Colonic mucosa (tissue), 4 donors: ENCODE measurements at regions not wholly inside any gene's neighbourhood (a gene's known extent, or its start where the extent isn't known, plus 50 kb on each side); places are given as distances from the start of the nearest gene placed in this dataset.

Experiments
- DNase-seq: peaks from one replicate; pipeline ENCODE4 v3.0.0-alpha.2; 2020
- H3K27ac ChIP-seq: fragments of 200-600 bp; one replicate; pipeline ENCODE4 v1.8.0; 2021
- H3K27me3 ChIP-seq: fragments of 200-600 bp; one replicate; pipeline ENCODE4 v1.8.0; 2021
- H3K36me3 ChIP-seq: fragments of 200-600 bp; one replicate; pipeline ENCODE4 v1.8.0; 2021
- H3K4me1 ChIP-seq: fragments of 200-600 bp; one replicate; pipeline ENCODE4 v1.8.0; 2021; ENCODE audit warnings: mild to moderate bottlenecking
- H3K4me3 ChIP-seq: fragments of 200-600 bp; one replicate; pipeline ENCODE4 v1.8.0; 2021
- H3K9ac ChIP-seq, 2 donors: one replicate each; pipeline ENCODE4 v1.7.0; 2013; ENCODE audit warnings: control low read depth in 2 of 2, low read depth in 2 of 2, low read length in 2 of 2
- H3K9me3 ChIP-seq: fragments of 200-600 bp; one replicate; pipeline ENCODE4 v1.8.0; 2021
- intact Hi-C: fragments of 100-400 bp; cut with DNase I; formaldehyde crosslinking; loops from one replicate; pipeline ENCODE4 v1.14.1; 2022
- TF ChIP-seq, protein P1 (sequence below): fragments of 200-600 bp; IDR thresholded peaks from one replicate; pipeline ENCODE4 v1.8.0; 2022; ENCODE audit warnings: antibody characterized with exemption, mild to moderate bottlenecking
- donor health status: healthy.
- donor health status: DM: no; HTN: no; CAD: no.
- donor health status: DM: no; HTN: no; CAD: no.

- H3K4me3 ChIP-seq = no peak overlapping the region
- DNase-seq = no peak
- no peaks in the 10 kb centered on the region for H3K4me1 ChIP-seq
- H3K27ac ChIP-seq = no peak overlapping the region
- no peaks in the 10 kb centered on the region for H3K9me3 ChIP-seq
- no peak overlapping the region for H3K9ac ChIP-seq
- no peaks in the 10 kb centered on the region for H3K36me3 ChIP-seq
- H3K27me3 ChIP-seq = no peaks in the 10 kb centered on the region
- intact Hi-C loops = no loop called here
- TF ChIP-seq, protein P1, sequence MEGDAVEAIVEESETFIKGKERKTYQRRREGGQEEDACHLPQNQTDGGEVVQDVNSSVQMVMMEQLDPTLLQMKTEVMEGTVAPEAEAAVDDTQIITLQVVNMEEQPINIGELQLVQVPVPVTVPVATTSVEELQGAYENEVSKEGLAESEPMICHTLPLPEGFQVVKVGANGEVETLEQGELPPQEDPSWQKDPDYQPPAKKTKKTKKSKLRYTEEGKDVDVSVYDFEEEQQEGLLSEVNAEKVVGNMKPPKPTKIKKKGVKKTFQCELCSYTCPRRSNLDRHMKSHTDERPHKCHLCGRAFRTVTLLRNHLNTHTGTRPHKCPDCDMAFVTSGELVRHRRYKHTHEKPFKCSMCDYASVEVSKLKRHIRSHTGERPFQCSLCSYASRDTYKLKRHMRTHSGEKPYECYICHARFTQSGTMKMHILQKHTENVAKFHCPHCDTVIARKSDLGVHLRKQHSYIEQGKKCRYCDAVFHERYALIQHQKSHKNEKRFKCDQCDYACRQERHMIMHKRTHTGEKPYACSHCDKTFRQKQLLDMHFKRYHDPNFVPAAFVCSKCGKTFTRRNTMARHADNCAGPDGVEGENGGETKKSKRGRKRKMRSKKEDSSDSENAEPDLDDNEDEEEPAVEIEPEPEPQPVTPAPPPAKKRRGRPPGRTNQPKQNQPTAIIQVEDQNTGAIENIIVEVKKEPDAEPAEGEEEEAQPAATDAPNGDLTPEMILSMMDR = no peak
Measured at GRCh38 chr18:37636831-37637477, 71.4 kb upstream of the CELF4 start.

GRCh38 chr18:37634516-37634915 is 68.9 kb upstream of the CELF4 start:
- Histone ChIP-seq H3K4me1 (no peaks in the 10 kb centered on the region), H3K9me3 (no peaks in the 10 kb centered on the region), H3K9ac (no peak overlapping the region), H3K36me3 (no peaks in the 10 kb centered on the region), H3K27me3 (no peaks in the 10 kb centered on the region), H3K27ac (no peak overlapping the region), H3K4me3 (no peak overlapping the region)
- no peak for DNase-seq
- intact Hi-C loops = no loop called here
- TF ChIP-seq, protein P1 = no peak

GRCh38 chr18:37631422-37631821 is 65.8 kb upstream of the CELF4 start:
- Histone ChIP-seq H3K27me3 (no peaks in the 10 kb centered on the region), H3K9ac (no peak overlapping the region), H3K36me3 (no peaks in the 10 kb centered on the region), H3K27ac (no peak overlapping the region), H3K9me3 (no peaks in the 10 kb centered on the region), H3K4me1 (no peaks in the 10 kb centered on the region), H3K4me3 (no peak overlapping the region)
- no peak for DNase-seq
- TF ChIP-seq, protein P1 = no peak
- intact Hi-C loops = no loop called here

GRCh38 chr18:37630334-37630733 is 64.7 kb upstream of the CELF4 start:
- intact Hi-C loops = no loop called here
- DNase-seq = no peak
- H3K9ac ChIP-seq = no peak overlapping the region
- H3K36me3 ChIP-seq = no peaks in the 10 kb centered on the region
- H3K27me3 ChIP-seq = no peaks in the 10 kb centered on the region
- no peaks in the 10 kb centered on the region for H3K4me1 ChIP-seq
- no peaks in the 10 kb centered on the region for H3K9me3 ChIP-seq
- TF ChIP-seq, protein P1 = no peak
- no peak overlapping the region for H3K4me3 ChIP-seq
- H3K27ac ChIP-seq = no peak overlapping the region

DNA sequence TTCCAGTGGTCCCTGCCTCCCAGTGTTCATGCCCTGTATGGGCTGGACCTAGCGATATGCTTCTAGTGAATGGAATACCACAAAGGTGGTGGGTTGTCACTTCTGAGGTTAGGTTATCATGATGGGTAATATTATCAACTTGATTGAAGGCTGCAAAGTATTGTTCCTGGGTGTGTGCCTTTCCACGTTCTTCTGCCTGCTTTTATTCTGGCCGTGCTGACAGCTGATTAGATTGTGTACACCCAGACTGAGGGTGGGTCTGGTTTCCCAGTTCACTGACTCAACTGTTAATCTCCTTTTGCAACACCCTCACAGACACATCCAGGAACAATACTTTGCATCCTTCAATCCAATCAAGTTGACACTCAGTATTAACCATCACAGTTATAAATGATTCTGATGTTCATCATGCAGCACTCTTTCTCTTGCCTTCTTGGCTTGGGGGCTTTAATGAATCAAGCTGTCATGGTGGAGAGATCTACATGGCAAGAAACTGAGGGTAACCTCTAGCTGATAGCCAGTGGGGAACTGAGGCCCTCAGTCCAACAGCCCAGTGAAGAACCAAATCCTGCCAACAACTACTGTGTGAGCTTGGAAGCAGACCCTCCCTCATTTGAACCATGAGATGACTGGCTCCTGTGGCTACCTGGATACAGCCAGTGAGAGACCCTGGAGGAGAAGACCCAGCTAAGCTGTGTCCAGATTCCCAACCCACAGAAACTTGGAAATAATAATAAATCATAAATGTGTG is 63.0 kb upstream of the CELF4 start:
- TF ChIP-seq, protein P1 = no peak
- H3K4me3 ChIP-seq = no peak overlapping the region
- H3K9ac ChIP-seq = no peak overlapping the region
- DNase-seq = no peak
- no peaks in the 10 kb centered on the region for H3K9me3 ChIP-seq
- no peak overlapping the region for H3K27ac ChIP-seq
- H3K27me3 ChIP-seq = no peaks in the 10 kb centered on the region
- no peaks in the 10 kb centered on the region for H3K4me1 ChIP-seq
- H3K36me3 ChIP-seq = no peaks in the 10 kb centered on the region
- intact Hi-C loops = no loop called here
